GM21717 (cell line): ENCODE measurements at regions not wholly inside any gene's neighbourhood (a gene's known extent, or its start where the extent isn't known, plus 50 kb on each side); places are given as distances from the start of the nearest gene placed in this dataset.
"Not testable (repeated sequence)": the region's sequence is repeated elsewhere in the genome, so short reads cannot be mapped to it uniquely, and the experiment has no call there.

ENCODE experiments used
- ATAC-seq: cut with Tn5 transposase; IDR thresholded peaks from one replicate; pipeline ENCODE4 v1.9.1; 2021; ENCODE audit warnings: mild to moderate bottlenecking, moderate library complexity; ENCODE audit not compliant: unreplicated experiment

- ATAC-seq: no peak
These were observed 687.0 kb upstream of the ZNF608 start for GRCh38 chr5:125433457-125433856.

GRCh38 chr5:125439243-125439642, 692.8 kb upstream of the ZNF608 start:
- no peak for ATAC-seq

GRCh38 chr5:125440905-125441304, 694.5 kb upstream of the ZNF608 start:
- no peak for ATAC-seq

- ATAC-seq: no peak
These were observed 700.5 kb upstream of the ZNF608 start for GRCh38 chr5:125446986-125447385.

GRCh38 chr5:125450771-125451170, 704.3 kb upstream of the ZNF608 start:
- ATAC-seq: no peak

- ATAC-seq: no peak
These were observed 705.2 kb upstream of the ZNF608 start for GRCh38 chr5:125451622-125452021.

GRCh38 chr5:125452991-125453390, 706.6 kb upstream of the ZNF608 start:
- no peak for ATAC-seq

- no peak for ATAC-seq
These were observed 708.6 kb upstream of the ZNF608 start for GRCh38 chr5:125455041-125455440.

GRCh38 chr5:125456005-125456404, 709.6 kb upstream of the ZNF608 start:
- ATAC-seq: not testable (repeated sequence)

- ATAC-seq: no peak
These were observed 711.2 kb upstream of the ZNF608 start for GRCh38 chr5:125457617-125458016.

- not testable (repeated sequence) for ATAC-seq
These were observed 712.5 kb upstream of the ZNF608 start for GRCh38 chr5:125458949-125459348.

- no peak for ATAC-seq
These were observed 715.2 kb upstream of the ZNF608 start for GRCh38 chr5:125461641-125462072.

GRCh38 chr5:125463466-125464092, 717.1 kb upstream of the ZNF608 start:
- no peak for ATAC-seq

- no peak for ATAC-seq
These were observed 718.5 kb upstream of the ZNF608 start for GRCh38 chr5:125464847-125465432.

GRCh38 chr5:125465703-125466102, 719.3 kb upstream of the ZNF608 start:
- no peak for ATAC-seq

- no peak for ATAC-seq
These were observed 720.8 kb upstream of the ZNF608 start for GRCh38 chr5:125467222-125467621.

GRCh38 chr5:125470280-125470902, 724.0 kb upstream of the ZNF608 start:
- no peak for ATAC-seq

GRCh38 chr5:125476901-125477585, 730.6 kb upstream of the ZNF608 start:
- no peak for ATAC-seq

GRCh38 chr5:125477586-125477975, 731.1 kb upstream of the ZNF608 start:
- no peak for ATAC-seq

GRCh38 chr5:125478599-125478998, 732.2 kb upstream of the ZNF608 start:
- no peak for ATAC-seq

- no peak for ATAC-seq
These were observed 734.5 kb upstream of the ZNF608 start for GRCh38 chr5:125480911-125481310.
